Left ventricle myocardium inferior (tissue), 1 donor: ENCODE measurements at regions not wholly inside any gene's neighbourhood (a gene's known extent, or its start where the extent isn't known, plus 50 kb on each side); places are given as distances from the start of the nearest gene placed in this dataset.

ENCODE experiments used
- DNase-seq: peaks from one replicate; pipeline ENCODE4 v3.0.0-alpha.2; 2020
- H3K27ac ChIP-seq: fragments of 200-600 bp; replicated peaks from 2 replicates; pipeline ENCODE4 v1.8.0; 2021
- H3K27me3 ChIP-seq: fragments of 200-600 bp; 2 replicates; pipeline ENCODE4 v1.8.0; 2021; ENCODE audit warnings: low read depth
- H3K36me3 ChIP-seq: fragments of 200-600 bp; 2 replicates; pipeline ENCODE4 v1.8.0; 2021
- H3K4me1 ChIP-seq: fragments of 200-600 bp; 2 replicates; pipeline ENCODE4 v1.8.0; 2021
- H3K4me3 ChIP-seq: fragments of 200-600 bp; 2 replicates; pipeline ENCODE4 v1.8.0; 2021; ENCODE audit warnings: mild to moderate bottlenecking, moderate library complexity
- H3K9me3 ChIP-seq: fragments of 200-600 bp; replicated peaks from 2 replicates; pipeline ENCODE4 v1.8.0; 2021
- intact Hi-C: fragments of 100-400 bp; cut with micrococcal nuclease; formaldehyde crosslinking; loops from one replicate; pipeline ENCODE4 v1.11.0; 2022
- TF ChIP-seq, protein P1 (sequence below): fragments of 200-600 bp; IDR thresholded peaks from 2 replicates; pipeline ENCODE4 v1.8.0; 2021; ENCODE audit warnings: antibody characterized with exemption, mild to moderate bottlenecking, borderline replicate concordance
- donor health status: DM: no; HTN: yes; CAD: no; lungs with severe emphysema.

DNA sequence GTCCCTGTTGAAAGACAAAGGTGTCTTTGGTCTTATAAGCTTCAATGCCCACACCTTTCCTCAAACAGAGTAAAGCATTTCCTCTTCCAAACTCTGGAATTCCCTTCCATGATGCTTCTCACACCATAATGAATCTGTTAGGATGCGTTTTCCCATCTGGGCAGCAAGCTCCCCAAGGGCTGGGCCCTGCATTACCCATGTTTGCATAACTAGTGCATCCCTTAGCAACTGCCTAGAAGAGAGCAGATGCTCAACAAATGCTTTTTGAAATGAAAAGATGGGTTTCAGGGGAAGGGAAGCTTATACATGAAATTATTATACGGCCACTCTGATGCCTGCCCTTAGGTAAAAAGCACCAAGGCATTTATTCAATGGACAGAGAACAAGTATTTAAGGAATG lies 124.5 kb upstream of the CCL2 start:
- DNase-seq, result no peak
- Histone ChIP-seq H3K36me3 (no peaks in the 10 kb centered on the region), H3K9me3 (no peaks in the 10 kb centered on the region), H3K4me3 (no peak overlapping the region), H3K4me1 (peaks cover 17% of the 10 kb centered on the region), H3K27ac (no peak overlapping the region), H3K27me3 (peaks cover 38% of the 10 kb centered on the region)
- TF ChIP-seq, protein P1, sequence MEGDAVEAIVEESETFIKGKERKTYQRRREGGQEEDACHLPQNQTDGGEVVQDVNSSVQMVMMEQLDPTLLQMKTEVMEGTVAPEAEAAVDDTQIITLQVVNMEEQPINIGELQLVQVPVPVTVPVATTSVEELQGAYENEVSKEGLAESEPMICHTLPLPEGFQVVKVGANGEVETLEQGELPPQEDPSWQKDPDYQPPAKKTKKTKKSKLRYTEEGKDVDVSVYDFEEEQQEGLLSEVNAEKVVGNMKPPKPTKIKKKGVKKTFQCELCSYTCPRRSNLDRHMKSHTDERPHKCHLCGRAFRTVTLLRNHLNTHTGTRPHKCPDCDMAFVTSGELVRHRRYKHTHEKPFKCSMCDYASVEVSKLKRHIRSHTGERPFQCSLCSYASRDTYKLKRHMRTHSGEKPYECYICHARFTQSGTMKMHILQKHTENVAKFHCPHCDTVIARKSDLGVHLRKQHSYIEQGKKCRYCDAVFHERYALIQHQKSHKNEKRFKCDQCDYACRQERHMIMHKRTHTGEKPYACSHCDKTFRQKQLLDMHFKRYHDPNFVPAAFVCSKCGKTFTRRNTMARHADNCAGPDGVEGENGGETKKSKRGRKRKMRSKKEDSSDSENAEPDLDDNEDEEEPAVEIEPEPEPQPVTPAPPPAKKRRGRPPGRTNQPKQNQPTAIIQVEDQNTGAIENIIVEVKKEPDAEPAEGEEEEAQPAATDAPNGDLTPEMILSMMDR, result no peak
- intact Hi-C loops, result no loop called here

DNA sequence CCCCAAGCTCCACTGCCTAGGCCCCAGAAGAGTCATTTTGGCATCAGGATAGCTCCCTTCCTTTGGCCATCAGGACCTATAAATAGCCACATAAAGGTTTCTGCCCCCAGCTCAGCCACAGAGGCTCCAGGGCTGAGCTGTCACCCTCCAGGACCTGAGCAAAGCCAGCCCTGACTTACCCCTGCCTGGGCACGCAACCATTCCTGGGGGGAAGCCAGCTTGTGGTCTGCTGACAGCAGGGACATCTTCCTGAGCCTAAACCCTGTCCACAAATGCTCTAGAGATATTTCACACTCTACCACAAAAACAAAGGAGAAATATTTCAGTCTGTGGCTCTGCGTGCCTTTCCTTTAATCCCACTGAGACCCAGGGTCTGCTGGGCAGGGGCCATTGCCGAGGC lies 123.7 kb upstream of the CCL2 start:
- peak; percentile 70 for DNase-seq
- intact Hi-C loops, result no loop called here
- no peak overlapping the region for H3K4me3 ChIP-seq
- no peaks in the 10 kb centered on the region for H3K36me3 ChIP-seq
- H3K4me1 ChIP-seq, result peaks cover 17% of the 10 kb centered on the region
- peaks cover 31% of the 10 kb centered on the region for H3K27me3 ChIP-seq
- H3K27ac ChIP-seq, result peak overlapping the region; percentile 66
- TF ChIP-seq, protein P1, result no peak
- no peaks in the 10 kb centered on the region for H3K9me3 ChIP-seq

DNA sequence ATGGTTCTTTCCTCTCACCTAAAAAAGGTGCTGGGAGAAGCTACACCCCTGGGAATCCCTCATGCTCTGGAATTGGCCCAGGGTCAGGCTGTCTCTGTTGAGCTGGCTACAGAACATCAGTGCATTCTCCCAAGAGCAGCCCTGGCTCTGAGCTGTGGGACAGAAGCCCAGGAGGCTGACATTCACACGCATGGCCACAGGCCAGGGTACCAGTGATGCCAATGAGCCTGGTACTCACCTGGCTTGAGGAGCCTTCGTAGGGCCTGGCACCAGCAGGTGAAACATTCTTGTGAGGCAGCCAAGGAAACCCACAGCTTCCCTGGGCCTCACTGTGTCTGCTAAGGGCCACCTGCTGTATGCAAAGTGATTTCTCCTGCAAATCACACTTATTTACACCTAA lies 121.7 kb upstream of the CCL2 start:
- peaks cover 21% of the 10 kb centered on the region for H3K27me3 ChIP-seq
- H3K27ac ChIP-seq, result no peak overlapping the region
- TF ChIP-seq, protein P1, result no peak
- H3K4me1 ChIP-seq, result peaks cover 17% of the 10 kb centered on the region
- H3K9me3 ChIP-seq, result no peaks in the 10 kb centered on the region
- DNase-seq, result peak; percentile 70
- no peaks in the 10 kb centered on the region for H3K36me3 ChIP-seq
- intact Hi-C loops, result no loop called here
- no peak overlapping the region for H3K4me3 ChIP-seq

DNA sequence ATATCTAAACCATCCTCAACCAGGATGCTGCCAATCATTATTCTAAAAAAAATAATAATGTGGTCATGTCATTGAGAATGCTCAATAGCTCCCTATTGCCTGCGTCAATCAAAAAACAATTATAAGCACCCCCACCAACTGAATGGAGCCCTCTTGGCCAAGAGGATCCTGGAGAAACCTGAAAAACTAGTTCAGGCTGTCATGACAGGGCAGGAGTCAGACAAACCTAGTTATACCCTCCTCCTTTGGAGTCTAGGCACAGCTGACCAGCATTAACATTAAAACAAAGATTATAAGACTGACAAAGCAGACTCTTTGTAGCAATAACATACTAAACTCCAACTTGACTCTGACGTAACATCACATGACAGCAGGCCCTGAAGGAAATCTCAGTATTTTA lies 119.2 kb upstream of the CCL2 start:
- TF ChIP-seq, protein P1, result no peak
- intact Hi-C loops, result no loop called here

DNA sequence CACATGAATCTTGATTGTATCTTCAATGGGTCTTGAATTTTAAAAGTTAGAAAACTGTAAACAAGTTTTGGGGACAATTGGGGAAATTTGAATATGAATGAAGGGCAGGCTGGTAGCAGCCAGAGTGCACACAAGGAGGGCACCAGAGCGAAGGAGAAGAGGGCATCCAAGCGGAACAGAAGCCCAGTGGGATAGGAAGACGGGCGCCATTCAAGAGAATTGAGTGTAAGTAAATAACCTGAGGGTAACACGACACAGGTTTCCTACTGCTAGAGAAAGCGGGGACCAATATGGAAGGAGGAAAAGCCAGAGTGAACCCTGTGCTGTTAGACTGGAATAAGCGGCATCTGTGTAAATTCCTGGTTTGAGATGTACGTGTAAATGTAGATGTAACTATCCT lies 115.1 kb upstream of the CCL2 start:
- H3K4me1 ChIP-seq, result no peaks in the 10 kb centered on the region
- H3K4me3 ChIP-seq, result no peak overlapping the region
- TF ChIP-seq, protein P1, result no peak
- no peaks in the 10 kb centered on the region for H3K9me3 ChIP-seq
- no peak for DNase-seq
- intact Hi-C loops, result loop anchor here (10.0 kb wide), 2 partner anchors 205 to 365 kb away; no protein-coding TSS in a partner anchor
- H3K27me3 ChIP-seq, result peaks cover 31% of the 10 kb centered on the region
- H3K27ac ChIP-seq, result no peak overlapping the region
- H3K36me3 ChIP-seq, result no peaks in the 10 kb centered on the region

More for the DNA sequence above, 119.2 kb upstream of the CCL2 start:
- H3K27me3 ChIP-seq, result peaks cover 35% of the 10 kb centered on the region
- H3K27ac ChIP-seq, result no peak overlapping the region
- no peak overlapping the region for H3K4me3 ChIP-seq
- DNase-seq, result no peak
- peaks cover 16% of the 10 kb centered on the region for H3K4me1 ChIP-seq
- no peaks in the 10 kb centered on the region for H3K36me3 ChIP-seq
- H3K9me3 ChIP-seq, result no peaks in the 10 kb centered on the region
